HG03103 (cell line): ENCODE measurements at regions not wholly inside any gene's neighbourhood (a gene's known extent, or its start where the extent isn't known, plus 50 kb on each side); places are given as distances from the start of the nearest gene placed in this dataset.

ENCODE experiments used
- ATAC-seq: cut with Tn5 transposase; IDR thresholded peaks from one replicate; pipeline ENCODE4 v1.9.1; 2021; ENCODE audit warnings: low read depth; ENCODE audit not compliant: unreplicated experiment

DNA sequence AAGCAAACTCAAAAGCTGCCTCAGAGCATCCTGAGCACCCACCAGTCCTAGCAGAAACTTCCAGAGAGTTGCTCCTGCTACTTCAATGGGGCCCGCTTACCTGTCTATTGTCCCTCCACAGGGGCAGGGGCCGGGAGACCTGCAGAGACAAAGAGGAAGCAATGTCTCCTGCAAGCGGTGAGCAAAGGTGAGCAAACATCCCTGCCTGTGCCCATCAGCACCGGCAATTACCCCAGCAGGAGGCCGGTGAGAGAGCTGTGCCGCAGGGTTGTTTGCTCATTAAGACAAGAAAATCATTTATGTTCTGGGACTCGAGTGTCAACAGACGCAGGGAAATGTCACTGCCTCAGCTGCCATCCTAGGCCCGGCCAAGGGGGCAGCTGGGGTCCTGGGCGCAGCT is 53.8 kb upstream of the TARDBP start:
- no peak for ATAC-seq

- peak; percentile 61 for ATAC-seq
Observed at GRCh38 chr1:10960411-10961299, 51.8 kb upstream of the TARDBP start.

DNA sequence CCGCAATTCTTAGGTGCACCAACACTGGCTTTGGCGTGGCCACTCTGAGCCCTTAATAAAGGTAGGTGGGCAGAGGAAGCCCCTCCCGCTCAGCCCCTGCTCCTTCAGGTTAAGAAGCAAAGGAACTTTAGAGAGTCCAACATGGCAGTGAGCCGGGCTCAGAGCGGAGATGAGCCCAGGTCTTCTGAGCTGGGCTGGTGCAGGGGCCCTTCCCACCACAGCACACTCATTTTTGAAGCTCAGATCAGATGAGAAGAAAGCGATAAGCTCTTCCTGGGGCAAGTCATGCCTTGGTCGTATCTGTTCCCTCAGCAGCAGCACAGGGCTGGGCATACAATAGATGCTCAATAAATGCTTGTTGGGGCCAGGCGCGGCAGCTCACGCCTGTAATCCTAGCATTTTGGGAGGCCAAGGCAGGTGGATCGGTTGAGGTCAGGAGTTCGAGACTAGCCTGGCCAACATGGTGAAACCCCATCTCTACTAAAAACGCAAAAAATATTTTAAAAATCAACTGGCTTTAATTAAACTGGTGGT is 51.1 kb upstream of the TARDBP start:
- ATAC-seq = no peak

GRCh38 chr1:10962483-10962882 is 50.0 kb upstream of the TARDBP start:
- ATAC-seq = no peak
